GM23248 (cell line): ENCODE measurements at regions not wholly inside any gene's neighbourhood (a gene's known extent, or its start where the extent isn't known, plus 50 kb on each side); places are given as distances from the start of the nearest gene placed in this dataset.

Source experiments
- DNase-seq: peaks from one replicate; pipeline ENCODE4 v3.0.0-alpha.2; 2015
- H2AFZ ChIP-seq: fragments of 200-600 bp; sonication (generic); 2 replicates; pipeline ENCODE4 v1.6.1; 2016; ENCODE audit warnings: antibody characterized with exemption
- H3F3A ChIP-seq: fragments of 200-600 bp; sonication (generic); 2 replicates; pipeline ENCODE4 v1.6.1; 2016; ENCODE audit warnings: mild to moderate bottlenecking, antibody characterized with exemption, mixed run types; ENCODE audit not compliant: insufficient read depth
- H3K27ac ChIP-seq: fragments of 200-600 bp; sonication (generic); 2 replicates; pipeline ENCODE4 v1.5.1; 2016; ENCODE audit warnings: mild to moderate bottlenecking
- H3K27me3 ChIP-seq: fragments of 200-600 bp; sonication (generic); replicated peaks from 2 replicates; pipeline ENCODE4 v1.6.1; 2016; ENCODE audit warnings: mild to moderate bottlenecking; ENCODE audit not compliant: insufficient read depth
- H3K36me3 ChIP-seq: fragments of 200-600 bp; sonication (generic); 2 replicates; pipeline ENCODE4 v1.6.1; 2016; ENCODE audit warnings: low read depth, mild to moderate bottlenecking
- H3K4me1 ChIP-seq: fragments of 200-600 bp; sonication (generic); 2 replicates; pipeline ENCODE4 v1.6.1; 2016; ENCODE audit warnings: mild to moderate bottlenecking; ENCODE audit not compliant: insufficient read depth
- H3K4me2 ChIP-seq: fragments of 200-600 bp; sonication (generic); one replicate; pipeline ENCODE4 v1.6.1; 2016; ENCODE audit warnings: mild to moderate bottlenecking; ENCODE audit not compliant: unreplicated experiment
- H3K4me3 ChIP-seq: fragments of 200-600 bp; sonication (generic); 2 replicates; pipeline ENCODE4 v1.5.1; 2016; ENCODE audit warnings: mild to moderate bottlenecking
- H3K79me2 ChIP-seq: fragments of 200-600 bp; sonication (generic); 2 replicates; pipeline ENCODE4 v1.6.1; 2016; ENCODE audit warnings: mild to moderate bottlenecking; ENCODE audit not compliant: insufficient read depth
- H3K9ac ChIP-seq: fragments of 200-600 bp; sonication (generic); 2 replicates; pipeline ENCODE4 v1.6.1; 2016; ENCODE audit warnings: mild to moderate bottlenecking
- H3K9me2 ChIP-seq: fragments of 200-600 bp; sonication (generic); 2 replicates; pipeline ENCODE4 v1.6.1; 2016; ENCODE audit warnings: mixed run types, mild to moderate bottlenecking, moderate library complexity; ENCODE audit not compliant: insufficient read depth
- H3K9me3 ChIP-seq: fragments of 200-600 bp; sonication (generic); one replicate; pipeline ENCODE4 v1.6.1; 2017; ENCODE audit warnings: low read depth
- H4K20me1 ChIP-seq: fragments of 200-600 bp; sonication (generic); 2 replicates; pipeline ENCODE4 v1.6.0; 2016; ENCODE audit not compliant: insufficient read depth
- EZH2 ChIP-seq: fragments of 200-600 bp; sonication (generic); IDR thresholded peaks from 2 replicates; pipeline ENCODE4 v1.6.1; 2018; ENCODE audit warnings: antibody characterized with exemption, mild to moderate bottlenecking; ENCODE audit not compliant: insufficient read depth, poor library complexity, severe bottlenecking
- EZH2phosphoT487 ChIP-seq: fragments of 200-600 bp; sonication (generic); IDR thresholded peaks from 2 replicates; pipeline ENCODE4 v1.6.1; 2018; ENCODE audit warnings: antibody characterized with exemption, moderate library complexity, mild to moderate bottlenecking, low read depth; ENCODE audit not compliant: insufficient read depth
- WGBS, 2 experiments: methylation state at CpG; one replicate each; pipeline ENCODE4 v1.1.6; 2015 to 2017; ENCODE audit warnings: low lambda C conversion rate in 2 of 2, low coverage in 1 of 2; ENCODE audit errors: missing lambda C conversion rate in 2 of 2; 5-methylcytosine and 5-hydroxymethylcytosine counted together
- in situ Hi-C: fragments of 300-500 bp; cut with MboI; formaldehyde crosslinking; loops from 2 replicates; pipeline ENCODE4 v1.15.0; 2020

DNA sequence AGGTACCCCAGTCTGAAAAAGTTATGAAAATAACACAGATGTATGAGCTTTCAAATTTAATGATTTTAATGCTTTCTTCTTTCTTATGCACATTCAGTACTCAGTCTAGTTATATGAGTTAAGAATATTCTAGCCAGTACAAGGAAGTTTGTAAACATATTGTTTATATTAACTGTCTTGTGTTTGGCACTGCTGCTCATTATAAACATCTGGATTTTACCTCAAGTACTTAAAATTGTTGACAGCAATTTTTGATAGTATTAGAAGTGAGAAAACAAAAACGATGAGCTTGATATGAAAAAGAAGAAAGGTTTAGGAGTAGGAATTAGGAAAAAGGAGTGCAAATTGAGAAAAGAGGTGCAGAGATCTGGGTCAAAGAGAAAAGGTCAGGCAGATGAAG, 293.3 kb downstream of the C3orf38 start:
- TF ChIP-seq EZH2 (no peak), EZH2phosphoT487 (no peak)
- in situ Hi-C loops = no loop called here

GRCh38 chr3:88444251-88444650, 294.5 kb downstream of the C3orf38 start:
- WGBS, 2 experiments = 2 to 3% methylated on average over 1 of the region's 1 CpG
- H3K27me3 ChIP-seq = no peaks in the 10 kb centered on the region; the same call in 1 of the 2 replicates
- no peak for TF ChIP-seq EZH2phosphoT487
- no peak for TF ChIP-seq EZH2
- H4K20me1 ChIP-seq = no peaks in the 10 kb centered on the region
- no peak overlapping the region for H3K27ac ChIP-seq
- H3K9me2 ChIP-seq = no peaks in the 10 kb centered on the region
- in situ Hi-C loops = no loop called here
- no peak overlapping the region for H3K4me3 ChIP-seq
- H3K4me1 ChIP-seq = no peaks in the 10 kb centered on the region
- no peaks in the 10 kb centered on the region for H3F3A ChIP-seq
- H3K9me3 ChIP-seq = no peaks in the 10 kb centered on the region
- H3K79me2 ChIP-seq = no peaks in the 10 kb centered on the region
- no peaks in the 10 kb centered on the region for H3K36me3 ChIP-seq
- no peak overlapping the region for H2AFZ ChIP-seq
- H3K4me2 ChIP-seq = no peak overlapping the region
- no peak overlapping the region for H3K9ac ChIP-seq
- no peak for DNase-seq

More for the DNA sequence above, 293.3 kb downstream of the C3orf38 start:
- Histone ChIP-seq H3K9ac (no peak overlapping the region), H3K4me1 (no peaks in the 10 kb centered on the region), H3K9me2 (no peaks in the 10 kb centered on the region), H2AFZ (no peak overlapping the region), H3K79me2 (no peaks in the 10 kb centered on the region), H3K4me3 (no peak overlapping the region), H3F3A (no peaks in the 10 kb centered on the region), H3K9me3 (no peaks in the 10 kb centered on the region), H3K27me3 (no peaks in the 10 kb centered on the region; the same call in 1 of the 2 replicates), H4K20me1 (no peaks in the 10 kb centered on the region), H3K4me2 (no peak overlapping the region), H3K27ac (no peak overlapping the region), H3K36me3 (no peaks in the 10 kb centered on the region)
- no peak for DNase-seq
- WGBS, 2 experiments = 0% methylated on average over 1 of the region's 1 CpG

DNA sequence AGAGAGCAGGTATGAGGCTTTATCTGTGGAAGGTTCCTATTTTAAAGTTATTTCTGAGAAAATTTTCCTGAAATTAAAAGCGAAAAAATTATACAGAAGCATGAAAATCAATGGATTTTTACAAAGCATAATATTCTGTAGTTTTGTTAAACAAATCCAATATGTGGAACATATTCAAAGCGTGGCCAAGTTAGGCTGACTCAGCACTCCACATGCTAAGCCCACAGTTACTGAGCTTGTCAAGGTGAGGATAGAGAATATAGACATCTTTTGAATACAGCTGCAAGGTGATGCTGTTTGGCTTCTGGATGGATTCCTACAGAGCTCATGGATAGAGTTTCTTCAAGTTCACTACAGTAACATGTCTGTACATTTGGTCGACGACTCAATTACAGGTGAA, 302.5 kb downstream of the C3orf38 start:
- no peaks in the 10 kb centered on the region for H4K20me1 ChIP-seq

GRCh38 chr3:88460369-88460768, 310.6 kb downstream of the C3orf38 start:
- no peaks in the 10 kb centered on the region for H3K9me2 ChIP-seq
- H3K79me2 ChIP-seq = no peaks in the 10 kb centered on the region
- no peak overlapping the region for H2AFZ ChIP-seq
- H3K27ac ChIP-seq = no peak overlapping the region
- H3K9ac ChIP-seq = no peak overlapping the region
- no peaks in the 10 kb centered on the region for H4K20me1 ChIP-seq
- no peaks in the 10 kb centered on the region for H3K36me3 ChIP-seq
- WGBS, 2 experiments = 27% methylated on average over 3 of the region's 3 CpGs
- no peaks in the 10 kb centered on the region for H3K27me3 ChIP-seq
- no peak overlapping the region for H3K4me2 ChIP-seq
- no peaks in the 10 kb centered on the region for H3F3A ChIP-seq
- no peak for DNase-seq
- TF ChIP-seq EZH2phosphoT487 (no peak), EZH2 (no peak)
- no peaks in the 10 kb centered on the region for H3K9me3 ChIP-seq
- H3K4me3 ChIP-seq = no peak overlapping the region
- in situ Hi-C loops = no loop called here
- H3K4me1 ChIP-seq = no peaks in the 10 kb centered on the region

More for the DNA sequence above, 302.5 kb downstream of the C3orf38 start:
- Histone ChIP-seq H2AFZ (no peak overlapping the region), H3K79me2 (no peaks in the 10 kb centered on the region), H3F3A (no peaks in the 10 kb centered on the region), H3K4me1 (no peaks in the 10 kb centered on the region), H3K27ac (no peak overlapping the region), H3K27me3 (no peaks in the 10 kb centered on the region), H3K9me3 (no peaks in the 10 kb centered on the region), H3K9ac (no peak overlapping the region), H3K4me3 (no peak overlapping the region), H3K36me3 (no peaks in the 10 kb centered on the region), H3K9me2 (no peaks in the 10 kb centered on the region), H3K4me2 (no peak overlapping the region)
- no peak for DNase-seq
- TF ChIP-seq EZH2phosphoT487 (no peak), EZH2 (no peak)
- WGBS, 2 experiments = 32 to 44% methylated on average over 4 of the region's 4 CpGs
- in situ Hi-C loops = no loop called here

GRCh38 chr3:88462230-88462629, 312.5 kb downstream of the C3orf38 start:
- H3K9me3 ChIP-seq = no peaks in the 10 kb centered on the region
- DNase-seq = no peak
- H3K79me2 ChIP-seq = no peaks in the 10 kb centered on the region

More at GRCh38 chr3:88462230-88462629, 312.5 kb downstream of the C3orf38 start:
- Histone ChIP-seq H3K27ac (no peak overlapping the region), H3K9me2 (no peaks in the 10 kb centered on the region), H3K36me3 (no peaks in the 10 kb centered on the region), H2AFZ (no peak overlapping the region), H3K4me3 (no peak overlapping the region), H3K4me1 (no peaks in the 10 kb centered on the region), H3K4me2 (no peak overlapping the region), H3K9ac (no peak overlapping the region), H3K27me3 (no peaks in the 10 kb centered on the region), H4K20me1 (no peaks in the 10 kb centered on the region), H3F3A (no peaks in the 10 kb centered on the region)
- TF ChIP-seq EZH2phosphoT487 (no peak), EZH2 (no peak)
- in situ Hi-C loops = no loop called here
